ENCODE measurements at regions not wholly inside any gene's neighbourhood (a gene's known extent, or its start where the extent isn't known, plus 50 kb on each side); places are given as distances from the start of the nearest gene placed in this dataset.

DNA sequence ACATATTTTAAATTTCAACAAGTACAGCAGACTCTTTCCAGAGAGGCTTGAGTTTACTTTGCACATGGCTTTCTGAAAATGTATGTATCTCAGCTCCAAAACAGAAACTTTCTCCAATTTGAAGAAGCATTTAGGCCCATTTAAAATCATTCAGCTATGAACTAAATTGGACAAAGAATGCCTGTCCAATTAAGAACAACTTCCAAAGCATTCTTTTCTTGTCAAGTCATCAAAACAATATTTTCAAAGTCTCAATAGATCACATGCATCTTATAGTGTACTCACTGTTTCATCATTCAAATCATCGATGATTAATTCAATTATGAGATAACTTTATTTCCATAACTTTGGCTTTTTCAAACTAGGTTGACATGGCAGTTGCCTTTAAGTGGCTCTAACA, 95.2 kb downstream of the KBTBD8 start:
- TF ChIP-seq SMC3 (conservative IDR thresholded peaks at IDR 0.05; ENCODE audit: poor library complexity) (no peak), POLR2AphosphoS5 (IDR thresholded peaks at IDR 0.05) (no peak), RAD21 (conservative IDR thresholded peaks at IDR 0.05) (no peak), CTCF (IDR thresholded peaks at IDR 0.05; ENCODE audit: poor library complexity, severe bottlenecking) (no peak), EZH2 (IDR thresholded peaks at IDR 0.05; ENCODE audit: borderline replicate concordance, insufficient read depth, low read length, poor library complexity, severe bottlenecking) (no peak), EP300 (conservative IDR thresholded peaks at IDR 0.05; ENCODE audit: poor library complexity, severe bottlenecking) (no peak), MXI1 (conservative IDR thresholded peaks at IDR 0.05; ENCODE audit: poor library complexity, severe bottlenecking) (no peak)
- TF ChIP-seq, protein P1, sequence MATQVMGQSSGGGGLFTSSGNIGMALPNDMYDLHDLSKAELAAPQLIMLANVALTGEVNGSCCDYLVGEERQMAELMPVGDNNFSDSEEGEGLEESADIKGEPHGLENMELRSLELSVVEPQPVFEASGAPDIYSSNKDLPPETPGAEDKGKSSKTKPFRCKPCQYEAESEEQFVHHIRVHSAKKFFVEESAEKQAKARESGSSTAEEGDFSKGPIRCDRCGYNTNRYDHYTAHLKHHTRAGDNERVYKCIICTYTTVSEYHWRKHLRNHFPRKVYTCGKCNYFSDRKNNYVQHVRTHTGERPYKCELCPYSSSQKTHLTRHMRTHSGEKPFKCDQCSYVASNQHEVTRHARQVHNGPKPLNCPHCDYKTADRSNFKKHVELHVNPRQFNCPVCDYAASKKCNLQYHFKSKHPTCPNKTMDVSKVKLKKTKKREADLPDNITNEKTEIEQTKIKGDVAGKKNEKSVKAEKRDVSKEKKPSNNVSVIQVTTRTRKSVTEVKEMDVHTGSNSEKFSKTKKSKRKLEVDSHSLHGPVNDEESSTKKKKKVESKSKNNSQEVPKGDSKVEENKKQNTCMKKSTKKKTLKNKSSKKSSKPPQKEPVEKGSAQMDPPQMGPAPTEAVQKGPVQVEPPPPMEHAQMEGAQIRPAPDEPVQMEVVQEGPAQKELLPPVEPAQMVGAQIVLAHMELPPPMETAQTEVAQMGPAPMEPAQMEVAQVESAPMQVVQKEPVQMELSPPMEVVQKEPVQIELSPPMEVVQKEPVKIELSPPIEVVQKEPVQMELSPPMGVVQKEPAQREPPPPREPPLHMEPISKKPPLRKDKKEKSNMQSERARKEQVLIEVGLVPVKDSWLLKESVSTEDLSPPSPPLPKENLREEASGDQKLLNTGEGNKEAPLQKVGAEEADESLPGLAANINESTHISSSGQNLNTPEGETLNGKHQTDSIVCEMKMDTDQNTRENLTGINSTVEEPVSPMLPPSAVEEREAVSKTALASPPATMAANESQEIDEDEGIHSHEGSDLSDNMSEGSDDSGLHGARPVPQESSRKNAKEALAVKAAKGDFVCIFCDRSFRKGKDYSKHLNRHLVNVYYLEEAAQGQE (IDR thresholded peaks at IDR 0.05; ENCODE audit: borderline replicate concordance): no peak

All from neural cell (in vitro differentiated cells).